Right lobe of liver (tissue), 4 donors: ENCODE measurements at regions not wholly inside any gene's neighbourhood (a gene's known extent, or its start where the extent isn't known, plus 50 kb on each side); places are given as distances from the start of the nearest gene placed in this dataset.

ENCODE experiments used
- POLR2A ChIP-seq: fragments of 450-650 bp; IDR thresholded peaks from one replicate; pipeline ENCODE4 v1.6.1; 2017; ENCODE audit warnings: antibody characterized with exemption, mild to moderate bottlenecking
- TF ChIP-seq, protein P1 (sequence below), 4 donors: fragments of 200-600 bp in 3 of 4; fragments of 450-650 bp in 1 of 4; IDR thresholded peaks; one replicate each; pipeline versions ENCODE4 v1.5.1 to v1.8.0; 2016 to 2022; ENCODE audit warnings: antibody characterized with exemption in 4 of 4, mild to moderate bottlenecking in 2 of 4
- donor health status: DM: no; HTN: no; CAD: no.
- donor health status: DM: no; HTN: no; CAD: no.
- donor health status: DM: no; HTN: yes; CAD: no.

DNA sequence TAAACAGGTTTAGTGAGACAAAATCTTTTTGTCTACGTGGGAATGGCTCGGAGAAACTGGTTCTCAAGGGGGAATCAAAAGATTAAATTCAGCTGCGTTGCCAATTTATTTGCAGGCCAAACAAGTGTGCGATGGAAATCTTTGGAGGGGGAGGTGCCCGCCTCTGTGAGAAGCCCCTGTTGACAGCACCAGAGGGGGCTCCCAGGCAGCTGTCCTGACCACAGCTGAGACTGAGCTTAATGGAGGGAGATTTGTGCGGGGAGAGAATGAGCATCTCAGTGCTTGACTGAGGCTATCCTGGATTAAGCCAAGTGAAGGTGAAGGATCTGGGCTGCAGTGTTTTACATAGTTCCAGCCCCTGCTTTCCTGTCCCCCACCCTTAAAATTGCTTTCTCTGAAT, 169.7 kb downstream of the ATG4C start:
- TF ChIP-seq, protein P1, sequence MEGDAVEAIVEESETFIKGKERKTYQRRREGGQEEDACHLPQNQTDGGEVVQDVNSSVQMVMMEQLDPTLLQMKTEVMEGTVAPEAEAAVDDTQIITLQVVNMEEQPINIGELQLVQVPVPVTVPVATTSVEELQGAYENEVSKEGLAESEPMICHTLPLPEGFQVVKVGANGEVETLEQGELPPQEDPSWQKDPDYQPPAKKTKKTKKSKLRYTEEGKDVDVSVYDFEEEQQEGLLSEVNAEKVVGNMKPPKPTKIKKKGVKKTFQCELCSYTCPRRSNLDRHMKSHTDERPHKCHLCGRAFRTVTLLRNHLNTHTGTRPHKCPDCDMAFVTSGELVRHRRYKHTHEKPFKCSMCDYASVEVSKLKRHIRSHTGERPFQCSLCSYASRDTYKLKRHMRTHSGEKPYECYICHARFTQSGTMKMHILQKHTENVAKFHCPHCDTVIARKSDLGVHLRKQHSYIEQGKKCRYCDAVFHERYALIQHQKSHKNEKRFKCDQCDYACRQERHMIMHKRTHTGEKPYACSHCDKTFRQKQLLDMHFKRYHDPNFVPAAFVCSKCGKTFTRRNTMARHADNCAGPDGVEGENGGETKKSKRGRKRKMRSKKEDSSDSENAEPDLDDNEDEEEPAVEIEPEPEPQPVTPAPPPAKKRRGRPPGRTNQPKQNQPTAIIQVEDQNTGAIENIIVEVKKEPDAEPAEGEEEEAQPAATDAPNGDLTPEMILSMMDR (IDR thresholded peaks at IDR 0.05): no peak
- TF ChIP-seq POLR2A: no peak
